Erythroblast (primary cell): ENCODE measurements at regions not wholly inside any gene's neighbourhood (a gene's known extent, or its start where the extent isn't known, plus 50 kb on each side); places are given as distances from the start of the nearest gene placed in this dataset.

Experiments
- GATA1 ChIP-seq: IDR thresholded peaks from 2 replicates; pipeline ENCODE4 v1.6.1; 2011; ENCODE audit warnings: low read depth, mild to moderate bottlenecking, control low read depth, low read length, moderate library complexity
- POLR2A ChIP-seq: IDR thresholded peaks from 2 replicates; pipeline ENCODE4 v1.6.1; 2011; ENCODE audit warnings: mild to moderate bottlenecking, low read length

- TF ChIP-seq POLR2A (no peak), GATA1 (no peak)
Measured at GRCh38 chr4:187632260-187632995, 363.1 kb upstream of the ZFP42 start.
